Panc1 (cell line): ENCODE measurements at regions not wholly inside any gene's neighbourhood (a gene's known extent, or its start where the extent isn't known, plus 50 kb on each side); places are given as distances from the start of the nearest gene placed in this dataset.

Experiments
- TF ChIP-seq, protein P1 (sequence below): fragments of 450-650 bp; IDR thresholded peaks from 2 replicates; pipeline ENCODE4 v1.5.1; 2017; ENCODE audit warnings: mild to moderate bottlenecking
- TF ChIP-seq, protein P2 (sequence below), 2 experiments: IDR thresholded peaks; 2 replicates each; pipeline ENCODE4 v1.6.1; 2011 to 2012; ENCODE audit warnings: low read depth in 2 of 2, control low read depth in 1 of 2, low read length in 1 of 2, mild to moderate bottlenecking in 1 of 2, moderate library complexity in 1 of 2; ENCODE audit not compliant: insufficient read depth in 1 of 2

DNA sequence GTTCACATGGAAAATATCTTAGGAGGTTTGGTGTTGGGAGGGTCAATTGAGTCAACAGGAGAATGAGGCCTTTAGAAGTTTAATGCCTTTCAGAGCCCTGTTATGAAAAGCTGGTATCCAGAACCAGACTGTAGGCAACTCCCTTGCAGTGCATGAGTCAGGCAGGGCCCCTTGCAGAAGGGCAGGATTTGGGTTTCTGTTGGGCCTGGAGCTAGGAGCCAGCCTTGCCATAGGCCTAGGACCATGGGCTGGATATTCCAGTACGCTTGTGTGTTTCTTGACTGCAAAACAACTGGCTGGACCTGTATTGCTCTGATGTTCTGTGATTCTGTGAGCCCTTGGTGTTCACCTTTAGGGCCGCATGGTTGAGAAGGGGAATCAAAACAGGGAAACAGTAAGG lies 121.8 kb upstream of the ADRA1D start:
- TF ChIP-seq, protein P1, sequence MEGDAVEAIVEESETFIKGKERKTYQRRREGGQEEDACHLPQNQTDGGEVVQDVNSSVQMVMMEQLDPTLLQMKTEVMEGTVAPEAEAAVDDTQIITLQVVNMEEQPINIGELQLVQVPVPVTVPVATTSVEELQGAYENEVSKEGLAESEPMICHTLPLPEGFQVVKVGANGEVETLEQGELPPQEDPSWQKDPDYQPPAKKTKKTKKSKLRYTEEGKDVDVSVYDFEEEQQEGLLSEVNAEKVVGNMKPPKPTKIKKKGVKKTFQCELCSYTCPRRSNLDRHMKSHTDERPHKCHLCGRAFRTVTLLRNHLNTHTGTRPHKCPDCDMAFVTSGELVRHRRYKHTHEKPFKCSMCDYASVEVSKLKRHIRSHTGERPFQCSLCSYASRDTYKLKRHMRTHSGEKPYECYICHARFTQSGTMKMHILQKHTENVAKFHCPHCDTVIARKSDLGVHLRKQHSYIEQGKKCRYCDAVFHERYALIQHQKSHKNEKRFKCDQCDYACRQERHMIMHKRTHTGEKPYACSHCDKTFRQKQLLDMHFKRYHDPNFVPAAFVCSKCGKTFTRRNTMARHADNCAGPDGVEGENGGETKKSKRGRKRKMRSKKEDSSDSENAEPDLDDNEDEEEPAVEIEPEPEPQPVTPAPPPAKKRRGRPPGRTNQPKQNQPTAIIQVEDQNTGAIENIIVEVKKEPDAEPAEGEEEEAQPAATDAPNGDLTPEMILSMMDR = no peak
- TF ChIP-seq, protein P2, sequence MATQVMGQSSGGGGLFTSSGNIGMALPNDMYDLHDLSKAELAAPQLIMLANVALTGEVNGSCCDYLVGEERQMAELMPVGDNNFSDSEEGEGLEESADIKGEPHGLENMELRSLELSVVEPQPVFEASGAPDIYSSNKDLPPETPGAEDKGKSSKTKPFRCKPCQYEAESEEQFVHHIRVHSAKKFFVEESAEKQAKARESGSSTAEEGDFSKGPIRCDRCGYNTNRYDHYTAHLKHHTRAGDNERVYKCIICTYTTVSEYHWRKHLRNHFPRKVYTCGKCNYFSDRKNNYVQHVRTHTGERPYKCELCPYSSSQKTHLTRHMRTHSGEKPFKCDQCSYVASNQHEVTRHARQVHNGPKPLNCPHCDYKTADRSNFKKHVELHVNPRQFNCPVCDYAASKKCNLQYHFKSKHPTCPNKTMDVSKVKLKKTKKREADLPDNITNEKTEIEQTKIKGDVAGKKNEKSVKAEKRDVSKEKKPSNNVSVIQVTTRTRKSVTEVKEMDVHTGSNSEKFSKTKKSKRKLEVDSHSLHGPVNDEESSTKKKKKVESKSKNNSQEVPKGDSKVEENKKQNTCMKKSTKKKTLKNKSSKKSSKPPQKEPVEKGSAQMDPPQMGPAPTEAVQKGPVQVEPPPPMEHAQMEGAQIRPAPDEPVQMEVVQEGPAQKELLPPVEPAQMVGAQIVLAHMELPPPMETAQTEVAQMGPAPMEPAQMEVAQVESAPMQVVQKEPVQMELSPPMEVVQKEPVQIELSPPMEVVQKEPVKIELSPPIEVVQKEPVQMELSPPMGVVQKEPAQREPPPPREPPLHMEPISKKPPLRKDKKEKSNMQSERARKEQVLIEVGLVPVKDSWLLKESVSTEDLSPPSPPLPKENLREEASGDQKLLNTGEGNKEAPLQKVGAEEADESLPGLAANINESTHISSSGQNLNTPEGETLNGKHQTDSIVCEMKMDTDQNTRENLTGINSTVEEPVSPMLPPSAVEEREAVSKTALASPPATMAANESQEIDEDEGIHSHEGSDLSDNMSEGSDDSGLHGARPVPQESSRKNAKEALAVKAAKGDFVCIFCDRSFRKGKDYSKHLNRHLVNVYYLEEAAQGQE (IDR thresholded peaks at IDR 0.05; ENCODE audit: insufficient read depth in 1 of 2, low read depth in 2 of 2, low read length in 1 of 2) = no peak
